ENCODE measurements at regions not wholly inside any gene's neighbourhood (a gene's known extent, or its start where the extent isn't known, plus 50 kb on each side); places are given as distances from the start of the nearest gene placed in this dataset.

- TF ChIP-seq POLR2A (IDR thresholded peaks at IDR 0.05) (no peak), EP300 (IDR thresholded peaks at IDR 0.05) (no peak), CTCF (IDR thresholded peaks at IDR 0.05) (no peak)
- no peaks in the 10 kb centered on the region for H3K4me1 ChIP-seq (ENCODE audit: insufficient read depth)
- H3K36me3 ChIP-seq: no peaks in the 10 kb centered on the region
- no peaks in the 10 kb centered on the region for H3K27me3 ChIP-seq
- H3K9me3 ChIP-seq: no peaks in the 10 kb centered on the region
- intact Hi-C loops (cut with DNase I): no loop called here
- no peak overlapping the region for H3K27ac ChIP-seq
- no peak overlapping the region for H3K4me3 ChIP-seq
- WGBS, 3 donors: 88 to 95% (median 90%) methylated on average over 1 of the region's 1 CpG
- no peak for DNase-seq
Observed at GRCh38 chr7:48780862-48781261, 143.5 kb upstream of the CDC14C start.

DNA sequence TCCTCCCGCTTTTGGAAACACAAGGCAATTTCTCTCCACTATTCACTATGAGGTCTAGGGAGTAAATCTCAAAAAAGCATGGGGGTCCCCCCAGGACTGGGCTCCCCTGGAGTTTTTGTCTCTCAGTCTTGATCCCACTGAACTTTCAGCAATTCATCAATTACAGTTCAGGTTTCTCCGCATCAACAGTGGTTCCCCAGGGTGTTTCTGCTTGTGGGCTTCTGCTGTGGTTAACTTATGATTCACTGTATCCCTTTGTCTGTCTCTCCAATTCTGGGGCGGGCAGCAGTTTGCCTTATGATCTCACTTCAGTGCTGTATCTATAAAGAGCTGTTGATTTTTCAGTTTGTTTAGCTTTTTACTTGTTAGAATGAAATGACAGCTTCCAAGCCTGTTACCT is 142.6 kb upstream of the CDC14C start:
- Histone ChIP-seq H3K36me3 (no peaks in the 10 kb centered on the region), H3K27me3 (no peaks in the 10 kb centered on the region), H3K9me3 (no peaks in the 10 kb centered on the region), H3K4me3 (no peak overlapping the region), H3K4me1 (ENCODE audit: insufficient read depth) (no peaks in the 10 kb centered on the region), H3K27ac (no peak overlapping the region)
- no peak for TF ChIP-seq EP300 (IDR thresholded peaks at IDR 0.05)
- TF ChIP-seq CTCF (IDR thresholded peaks at IDR 0.05): no peak
- no peak for TF ChIP-seq POLR2A (IDR thresholded peaks at IDR 0.05)
- DNase-seq: no peak
- intact Hi-C loops (cut with DNase I): no loop called here
- WGBS, 3 donors: 73 to 79% (median 77%) methylated on average over 3 of the region's 3 CpGs

DNA sequence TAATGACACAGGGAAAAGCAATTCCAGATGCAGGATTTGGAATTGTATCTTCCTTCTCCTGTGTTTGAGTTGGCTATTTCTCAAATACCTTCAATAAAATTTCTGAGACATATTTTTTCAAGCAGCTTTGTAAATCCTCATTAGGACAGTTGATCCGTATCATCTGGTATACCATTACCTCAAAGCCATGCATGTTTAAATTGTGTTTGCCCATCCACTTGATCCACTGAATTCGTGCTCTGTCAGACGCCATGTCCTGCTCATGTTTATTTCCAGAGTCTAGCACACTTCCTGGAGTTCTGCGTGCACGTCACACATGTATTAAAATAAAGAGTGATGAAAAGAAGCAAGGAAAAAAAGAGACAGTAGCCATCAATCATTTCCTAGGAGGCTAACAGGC is 141.8 kb upstream of the CDC14C start:
- Histone ChIP-seq H3K9me3 (no peaks in the 10 kb centered on the region), H3K4me3 (no peak overlapping the region), H3K27ac (no peak overlapping the region), H3K36me3 (no peaks in the 10 kb centered on the region), H3K27me3 (no peaks in the 10 kb centered on the region), H3K4me1 (ENCODE audit: insufficient read depth) (no peaks in the 10 kb centered on the region)
- TF ChIP-seq POLR2A (IDR thresholded peaks at IDR 0.05): no peak
- TF ChIP-seq CTCF (IDR thresholded peaks at IDR 0.05): no peak
- 58 to 68% (median 63%) methylated on average over 5 of the region's 5 CpGs for WGBS, 3 donors
- intact Hi-C loops (cut with DNase I): no loop called here
- DNase-seq: no peak

GRCh38 chr7:48786951-48787350 is 137.4 kb upstream of the CDC14C start:
- Histone ChIP-seq H3K36me3 (no peaks in the 10 kb centered on the region), H3K27ac (no peak overlapping the region), H3K9me3 (no peaks in the 10 kb centered on the region), H3K27me3 (no peaks in the 10 kb centered on the region), H3K4me1 (ENCODE audit: insufficient read depth) (no peaks in the 10 kb centered on the region), H3K4me3 (no peak overlapping the region)
- no peak for DNase-seq
- intact Hi-C loops (cut with DNase I): no loop called here
- 14 to 36% (median 17%) methylated on average over 3 of the region's 3 CpGs for WGBS, 3 donors
- no peak for TF ChIP-seq EP300 (IDR thresholded peaks at IDR 0.05)
- TF ChIP-seq POLR2A (IDR thresholded peaks at IDR 0.05): no peak
- no peak for TF ChIP-seq CTCF (IDR thresholded peaks at IDR 0.05)

DNA sequence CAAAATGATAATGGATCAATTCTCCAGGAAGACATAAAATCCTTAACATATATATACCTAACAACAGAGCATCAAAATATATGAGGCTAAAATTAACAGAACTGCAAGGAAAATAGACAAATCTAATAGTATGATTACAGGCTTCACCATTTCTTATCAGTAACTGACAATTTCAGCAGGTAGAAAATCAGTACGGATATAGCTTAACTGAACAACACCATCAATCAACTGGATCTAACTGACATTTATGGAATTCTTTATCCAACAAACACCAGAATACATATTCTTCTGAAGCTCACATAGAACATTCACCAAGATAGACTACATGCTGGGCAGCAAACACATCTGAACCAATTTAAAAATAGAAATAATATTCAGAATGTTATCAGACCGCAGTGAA is 121.1 kb upstream of the CDC14C start:
- no peaks in the 10 kb centered on the region for H3K4me1 ChIP-seq (ENCODE audit: insufficient read depth)
- TF ChIP-seq CTCF (IDR thresholded peaks at IDR 0.05): no peak
- no peak for TF ChIP-seq POLR2A (IDR thresholded peaks at IDR 0.05)
- no peak for TF ChIP-seq EP300 (IDR thresholded peaks at IDR 0.05)
- no peaks in the 10 kb centered on the region for H3K9me3 ChIP-seq
- H3K27me3 ChIP-seq: no peaks in the 10 kb centered on the region
- no peak overlapping the region for H3K4me3 ChIP-seq
- 58 to 66% (median 62%) methylated on average over 2 of the region's 2 CpGs for WGBS, 3 donors
- no peaks in the 10 kb centered on the region for H3K36me3 ChIP-seq
- H3K27ac ChIP-seq: no peak overlapping the region
- intact Hi-C loops (cut with DNase I): no loop called here
- no peak for DNase-seq
